Common myeloid progenitor, CD34-positive (primary cell): ENCODE measurements at regions not wholly inside any gene's neighbourhood (a gene's known extent, or its start where the extent isn't known, plus 50 kb on each side); places are given as distances from the start of the nearest gene placed in this dataset.

Experiments
- CTCF ChIA-PET: fragments of 350-600 bp; sonication (Branson Sonifier 250); formaldehyde crosslinking; loops from one replicate; lab custom pipeline; 2021; ENCODE audit warnings: antibody characterized with exemption; lab: Charles Lee
- POLR2A ChIA-PET: fragments of 350-600 bp; sonication (Branson Sonifier 250); formaldehyde crosslinking; loops from one replicate; lab custom pipeline; 2021; ENCODE audit warnings: antibody characterized with exemption; lab: Charles Lee
- DNase-seq, 3 donors: peaks; one replicate each; pipeline versions ENCODE4 v3.0.0 to v3.0.0-alpha.2; 2013
- H3K27ac ChIP-seq, 2 experiments: 1 replicate in 1 of 2; 2 replicates in 1 of 2; pipeline ENCODE4 v1.7.0; 2013; ENCODE audit warnings: inconsistent platforms in 2 of 2, low read length in 2 of 2, mild to moderate bottlenecking in 2 of 2, low read depth in 1 of 2, moderate library complexity in 1 of 2; ENCODE audit not compliant: severe bottlenecking in 2 of 2, insufficient read depth in 1 of 2, poor library complexity in 1 of 2
- H3K27me3 ChIP-seq, 5 experiments: replicated peaks in 2 of 5; 1 replicate in 3 of 5; 2 replicates in 2 of 5; pipeline versions ENCODE4 v1.6.1 to v1.7.0; 2013; ENCODE audit warnings: low read length in 4 of 5, mild to moderate bottlenecking in 2 of 5, moderate library complexity in 2 of 5, inconsistent platforms in 1 of 5; ENCODE audit not compliant: insufficient read depth in 5 of 5, control insufficient read depth in 4 of 5
- H3K36me3 ChIP-seq, 4 experiments: 1 replicate in 2 of 4; 2 replicates in 2 of 4; pipeline versions ENCODE4 v1.6.1 to v1.7.0; 2013; ENCODE audit warnings: low read length in 3 of 4, control low read depth in 1 of 4, mild to moderate bottlenecking in 1 of 4; ENCODE audit not compliant: control insufficient read depth in 4 of 4, insufficient read depth in 4 of 4
- H3K4me1 ChIP-seq, 4 experiments: 1 replicate in 3 of 4; 2 replicates in 1 of 4; pipeline versions ENCODE4 v1.6.1 to v1.7.1; 2013; ENCODE audit warnings: low read length in 3 of 4, mild to moderate bottlenecking in 3 of 4, control low read depth in 1 of 4, inconsistent platforms in 1 of 4, moderate library complexity in 1 of 4; ENCODE audit not compliant: control insufficient read depth in 4 of 4, insufficient read depth in 4 of 4; ENCODE audit errors: control extremely low read depth in 1 of 4
- H3K4me3 ChIP-seq, 7 experiments: 1 replicate in 4 of 7; 2 replicates in 3 of 7; pipeline versions ENCODE4 v1.5.1 to v1.7.0; 2013; ENCODE audit warnings: mild to moderate bottlenecking in 7 of 7, low read length in 6 of 7, moderate library complexity in 6 of 7, inconsistent platforms in 2 of 7, low read depth in 2 of 7, control low read depth in 1 of 7; ENCODE audit not compliant: insufficient read depth in 4 of 7, control insufficient read depth in 1 of 7; ENCODE audit errors: extremely low read depth in 1 of 7
- H3K9me3 ChIP-seq, 5 experiments: 1 replicate in 4 of 5; 2 replicates in 1 of 5; pipeline versions ENCODE4 v1.6.1 to v1.7.1; 2013; ENCODE audit warnings: low read length in 4 of 5, mild to moderate bottlenecking in 2 of 5, inconsistent platforms in 1 of 5, low read depth in 1 of 5, moderate library complexity in 1 of 5; ENCODE audit not compliant: control insufficient read depth in 4 of 5, insufficient read depth in 2 of 5; ENCODE audit errors: control extremely low read depth in 1 of 5
- WGBS: methylation state at CpG from one replicate; pipeline ENCODE4 v1.1.5; 2013; ENCODE audit not compliant: insufficient coverage; 5-methylcytosine and 5-hydroxymethylcytosine counted together

DNA sequence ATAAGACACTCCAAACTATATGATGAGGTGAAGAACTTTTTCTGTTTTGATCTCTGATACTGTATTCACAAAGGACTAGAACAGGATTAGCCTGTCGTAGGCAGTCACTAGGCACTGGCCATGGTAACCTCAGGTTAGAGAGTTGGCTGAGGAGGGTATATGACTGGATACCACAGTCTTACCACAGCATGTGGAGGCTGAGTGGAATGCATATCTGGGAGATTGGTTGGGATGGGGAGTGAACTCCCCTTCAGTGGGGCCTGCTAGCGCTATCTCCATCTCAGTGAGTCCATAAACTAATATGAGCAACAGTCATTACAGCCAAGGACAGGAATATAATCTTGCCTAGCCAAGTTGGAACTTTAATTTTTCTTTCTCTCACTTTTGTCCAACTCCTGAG, 339.1 kb downstream of the SPATA31D1 start:
- Histone ChIP-seq H3K4me3 (no peak overlapping the region), H3K27ac (no peak overlapping the region), H3K27me3 (no peaks in the 10 kb centered on the region), H3K9me3 (peaks cover 0 to 16% (median 5%) of the 10 kb centered on the region in 5 experiments), H3K4me1 (no peaks in the 10 kb centered on the region), H3K36me3 (no peaks in the 10 kb centered on the region)
- POLR2A ChIA-PET: no interaction called here
- WGBS: 100% methylated on average over 1 of the region's 2 CpGs
- no peak for DNase-seq
- CTCF ChIA-PET: no interaction called here

DNA sequence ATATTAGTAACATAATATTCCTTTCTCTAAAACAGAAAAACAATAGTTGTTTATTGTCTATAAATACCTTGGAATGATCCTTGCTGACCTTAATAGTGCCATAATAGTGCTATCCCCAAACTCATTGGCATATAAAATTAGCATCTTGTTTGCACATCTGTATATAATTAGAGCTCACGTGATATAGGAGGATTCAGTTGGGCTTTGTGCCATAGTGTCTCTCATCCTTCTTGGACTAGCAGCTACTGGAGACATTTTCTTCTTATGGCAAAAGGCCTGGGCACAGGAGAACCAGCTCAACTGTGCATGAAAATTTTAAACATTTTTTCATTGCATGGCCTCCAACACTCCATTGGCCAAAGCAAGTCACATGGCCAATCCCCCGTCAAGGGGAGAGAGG, 342.5 kb downstream of the SPATA31D1 start:
- Histone ChIP-seq H3K27me3 (no peaks in the 10 kb centered on the region), H3K4me3 (no peak overlapping the region), H3K9me3 (peaks cover 0 to 6% (median 3%) of the 10 kb centered on the region in 5 experiments), H3K27ac (no peak overlapping the region), H3K36me3 (no peaks in the 10 kb centered on the region), H3K4me1 (no peaks in the 10 kb centered on the region)
- 100% methylated on average over 1 of the region's 2 CpGs for WGBS
- DNase-seq: no peak
- CTCF ChIA-PET: interaction anchor here (1.2 kb wide), 1 partner anchor 25 kb away, joined by 3 read pairs; no protein-coding TSS in a partner anchor
- POLR2A ChIA-PET: no interaction called here

GRCh38 chr9:82332018-82332773, 343.6 kb downstream of the SPATA31D1 start:
- POLR2A ChIA-PET: no interaction called here
- CTCF ChIA-PET: interaction anchor here (1.1 to 1.2 kb wide), 2 partner anchors 8 to 24 kb away, joined by 3 read pairs; no protein-coding TSS in a partner anchor

GRCh38 chr9:82332774-82333152, 344.2 kb downstream of the SPATA31D1 start:
- no peaks in the 10 kb centered on the region for H3K36me3 ChIP-seq
- peaks cover 0 to 2% (median 0%) of the 10 kb centered on the region in 5 experiments for H3K9me3 ChIP-seq
- no peaks in the 10 kb centered on the region for H3K4me1 ChIP-seq
- ChIA-PET POLR2A (no interaction called here), CTCF (interaction anchor here (1.1 kb wide), 1 partner anchor 9 kb away, joined by 3 read pairs; no protein-coding TSS in a partner anchor)
- DNase-seq: no peak
- H3K27me3 ChIP-seq: no peaks in the 10 kb centered on the region
- WGBS: 93% methylated on average over 6 of the region's 6 CpGs
- no peak overlapping the region for H3K27ac ChIP-seq
- H3K4me3 ChIP-seq: no peak overlapping the region

More at GRCh38 chr9:82332018-82332773, 343.6 kb downstream of the SPATA31D1 start:
- no peak for DNase-seq
- no peaks in the 10 kb centered on the region for H3K4me1 ChIP-seq
- no peak overlapping the region for H3K4me3 ChIP-seq
- no CpG with 5 or more reads among the region's 5 CpGs for WGBS
- no peak overlapping the region for H3K27ac ChIP-seq
- no peaks in the 10 kb centered on the region for H3K27me3 ChIP-seq
- peaks cover 0 to 5% (median 3%) of the 10 kb centered on the region in 5 experiments for H3K9me3 ChIP-seq
- no peaks in the 10 kb centered on the region for H3K36me3 ChIP-seq

DNA sequence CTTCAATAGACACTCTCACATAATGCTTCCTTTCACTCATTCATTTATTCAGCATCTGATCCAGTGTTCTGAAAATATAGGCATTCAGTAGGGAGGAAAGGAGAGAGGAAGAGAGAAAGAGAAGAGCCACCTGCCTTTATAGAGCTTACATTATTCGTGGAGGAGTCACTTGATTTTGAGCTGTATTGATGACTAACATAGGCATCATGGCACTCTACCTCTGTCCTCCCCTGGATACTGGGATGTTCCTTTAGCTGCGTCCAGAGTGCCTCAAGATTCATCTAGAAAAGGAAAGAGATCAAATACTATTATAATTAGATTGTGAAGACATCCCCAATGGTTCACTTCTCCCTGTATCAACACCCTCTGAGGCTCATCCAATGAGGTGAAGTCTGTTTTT, 345.1 kb downstream of the SPATA31D1 start:
- no peak overlapping the region for H3K27ac ChIP-seq
- H3K27me3 ChIP-seq: no peaks in the 10 kb centered on the region
- CTCF ChIA-PET: no interaction called here

GRCh38 chr9:82334286-82334685, 345.7 kb downstream of the SPATA31D1 start:
- Histone ChIP-seq H3K4me3 (no peak overlapping the region), H3K9me3 (peaks cover 0 to 2% (median 0%) of the 10 kb centered on the region in 5 experiments), H3K36me3 (no peaks in the 10 kb centered on the region), H3K27me3 (no peaks in the 10 kb centered on the region), H3K27ac (no peak overlapping the region), H3K4me1 (peaks cover 0 to 6% (median 3%) of the 10 kb centered on the region in 4 experiments)
- POLR2A ChIA-PET: no interaction called here
- CTCF ChIA-PET: no interaction called here
- DNase-seq: no peak

More for the DNA sequence above, 345.1 kb downstream of the SPATA31D1 start:
- Histone ChIP-seq H3K36me3 (no peaks in the 10 kb centered on the region), H3K4me1 (no peaks in the 10 kb centered on the region), H3K4me3 (no peak overlapping the region), H3K9me3 (peaks cover 0 to 2% (median 0%) of the 10 kb centered on the region in 5 experiments)
- no CpG with 5 or more reads among the region's 2 CpGs for WGBS
- DNase-seq: no peak
- POLR2A ChIA-PET: no interaction called here

GRCh38 chr9:82337351-82337750, 348.8 kb downstream of the SPATA31D1 start:
- H3K4me1 ChIP-seq: peaks cover 2 to 21% (median 7%) of the 10 kb centered on the region in 4 experiments
- ChIA-PET CTCF (no interaction called here), POLR2A (no interaction called here)
- H3K27me3 ChIP-seq: no peaks in the 10 kb centered on the region
- peaks cover 0 to 2% (median 0%) of the 10 kb centered on the region in 5 experiments for H3K9me3 ChIP-seq
- H3K36me3 ChIP-seq: no peaks in the 10 kb centered on the region
- no peak overlapping the region for H3K4me3 ChIP-seq
- DNase-seq: no peak
- no peak overlapping the region for H3K27ac ChIP-seq
